ENCODE measurements at regions not wholly inside any gene's neighbourhood (a gene's known extent, or its start where the extent isn't known, plus 50 kb on each side); places are given as distances from the start of the nearest gene placed in this dataset.

GRCh38 chr12:75786070-75786469 is 245.5 kb downstream of the PHLDA1 start:
- no peak for DNase-seq

GRCh38 chr12:75784591-75784990 is 247.0 kb downstream of the PHLDA1 start:
- no peak for DNase-seq

- no peak for DNase-seq
Measured at GRCh38 chr12:75783093-75783877, 248.3 kb downstream of the PHLDA1 start.

DNA sequence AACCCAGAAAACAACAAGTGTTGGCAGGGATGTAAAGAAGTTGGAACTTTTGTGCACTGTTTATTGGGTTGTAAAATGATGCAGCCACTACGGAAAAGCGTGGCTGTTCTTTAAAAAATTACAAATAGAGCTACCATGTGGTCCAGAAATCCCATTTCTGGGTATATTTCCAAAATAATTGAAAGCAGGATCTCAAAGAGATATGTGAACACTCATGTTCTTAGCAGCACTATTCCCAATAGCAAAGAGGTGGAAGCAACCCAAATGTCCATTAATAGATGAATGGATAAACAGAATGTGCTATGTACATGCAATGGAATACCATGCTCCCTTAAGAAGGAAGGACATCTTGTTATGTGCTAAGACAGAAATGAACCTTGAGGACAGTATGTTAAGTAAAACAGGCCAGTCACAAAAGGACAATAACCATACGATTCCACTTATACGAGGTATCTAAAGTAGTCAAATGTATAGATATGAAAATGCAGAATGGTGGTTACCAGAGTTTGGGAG is 249.5 kb downstream of the PHLDA1 start:
- no peak for DNase-seq

DNA sequence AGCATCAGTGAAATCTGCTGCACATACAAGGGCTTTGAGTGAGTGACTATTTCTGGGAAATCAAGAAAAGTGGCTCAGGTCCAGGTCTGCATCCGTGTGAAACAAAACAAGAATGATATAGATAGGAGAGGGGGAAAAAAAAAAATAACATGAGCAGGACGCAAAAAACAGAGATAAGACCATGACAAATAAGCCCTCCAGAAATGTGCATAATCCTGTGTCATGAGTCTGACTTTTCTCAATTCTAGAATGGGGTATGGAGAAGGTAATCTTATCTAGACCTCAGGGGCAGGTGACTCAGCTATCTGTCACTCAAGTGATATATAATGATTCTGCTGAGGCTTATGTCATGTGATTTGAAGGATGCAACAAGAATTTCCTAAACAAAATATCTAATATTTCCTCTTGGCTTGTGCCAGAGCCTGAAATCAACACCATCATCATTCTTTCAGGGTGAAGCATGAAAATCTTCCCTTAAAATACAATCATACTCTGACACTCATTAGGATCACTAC is 250.0 kb downstream of the PHLDA1 start:
- peak; percentile 88 for DNase-seq

DNA sequence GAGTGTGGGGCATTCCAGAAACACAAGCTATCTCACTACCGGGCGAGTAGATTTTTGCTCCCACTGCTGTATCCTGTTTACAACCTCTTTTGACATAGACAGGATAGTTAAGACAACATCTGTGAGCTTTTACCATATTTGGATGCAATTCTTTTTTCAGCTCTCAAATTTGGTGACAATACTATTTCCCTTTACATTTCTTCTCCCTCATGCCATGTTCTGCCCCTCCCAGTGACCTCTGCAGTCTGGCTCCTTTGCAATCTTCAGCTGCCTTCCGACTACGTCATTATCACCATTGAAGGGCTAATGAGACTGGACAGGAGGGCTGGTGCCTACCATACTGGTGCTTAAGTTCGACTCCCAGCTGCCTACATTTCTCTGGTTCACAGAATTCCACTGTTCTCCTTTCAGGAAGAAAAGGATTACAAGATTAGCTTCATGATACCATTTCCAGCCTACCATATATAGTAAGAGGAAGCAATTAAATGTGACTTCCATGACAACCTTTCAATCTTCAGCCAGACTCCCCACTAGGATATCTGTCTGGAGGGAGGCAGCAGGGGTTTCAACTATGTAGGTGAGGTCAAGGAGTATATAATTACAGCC is 251.6 kb downstream of the PHLDA1 start:
- DNase-seq: no peak

GRCh38 chr12:75774261-75775052 is 257.1 kb downstream of the PHLDA1 start:
- no peak for DNase-seq

DNA sequence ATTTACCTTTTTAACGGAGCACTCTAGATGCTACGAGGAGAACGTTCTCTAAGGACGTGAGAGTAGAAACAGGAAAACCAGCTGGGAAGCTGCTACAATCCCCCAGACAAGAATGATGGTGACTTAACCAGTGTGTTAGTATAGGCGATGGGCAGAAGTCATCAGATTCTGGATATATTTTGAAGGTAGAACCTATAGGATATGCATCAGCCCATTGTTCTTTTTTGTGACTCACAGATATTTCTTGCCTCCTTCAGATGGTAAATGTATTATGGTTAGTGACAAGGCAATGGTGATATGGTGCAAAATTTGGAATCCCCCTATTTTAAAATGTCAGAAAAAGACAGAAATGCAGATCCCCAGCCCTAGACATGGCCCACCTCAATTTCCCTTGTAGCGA is 258.2 kb downstream of the PHLDA1 start:
- no peak for DNase-seq

DNA sequence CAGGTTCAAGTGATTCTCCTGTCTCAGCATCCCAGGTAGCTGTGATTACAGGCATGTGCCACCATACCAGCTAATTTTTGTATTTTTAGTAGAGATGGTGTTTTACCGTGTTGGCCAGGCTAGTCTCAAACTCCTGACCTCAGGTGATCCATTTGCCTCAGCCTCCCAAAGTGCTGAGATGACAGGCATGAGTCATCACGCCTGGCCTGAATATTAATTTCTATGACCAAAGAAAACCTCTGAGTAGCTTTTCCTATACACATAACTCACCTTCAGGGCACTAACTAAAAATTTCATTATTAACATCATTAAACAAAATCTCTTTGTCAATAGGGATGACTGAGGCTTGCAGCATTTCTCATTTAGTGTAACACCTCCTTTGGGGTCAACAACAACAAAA is 259.6 kb upstream of the KRR1 start:
- DNase-seq: no peak

DNA sequence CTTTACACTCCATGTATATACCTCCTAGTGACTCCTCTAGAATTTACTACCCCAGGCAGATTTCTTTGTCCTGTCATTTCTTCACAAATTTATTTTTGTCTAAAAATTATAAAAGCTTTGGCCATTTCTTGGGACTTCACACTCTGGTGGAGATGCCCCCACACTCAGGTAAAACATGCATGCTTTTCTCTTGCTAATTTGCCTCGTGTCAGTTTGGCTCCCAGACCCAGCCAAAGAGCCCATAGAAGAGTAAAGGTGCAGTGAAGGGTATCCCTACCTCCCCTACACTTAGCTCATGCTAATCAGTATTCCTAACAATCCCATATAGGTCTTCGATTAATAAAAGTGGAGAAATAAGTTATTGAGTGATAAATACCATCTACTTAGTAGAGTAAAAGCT is 256.5 kb upstream of the KRR1 start:
- no peak for DNase-seq

GRCh38 chr12:75766263-75767160 is 255.1 kb upstream of the KRR1 start:
- peak; percentile 80 for DNase-seq

DNA sequence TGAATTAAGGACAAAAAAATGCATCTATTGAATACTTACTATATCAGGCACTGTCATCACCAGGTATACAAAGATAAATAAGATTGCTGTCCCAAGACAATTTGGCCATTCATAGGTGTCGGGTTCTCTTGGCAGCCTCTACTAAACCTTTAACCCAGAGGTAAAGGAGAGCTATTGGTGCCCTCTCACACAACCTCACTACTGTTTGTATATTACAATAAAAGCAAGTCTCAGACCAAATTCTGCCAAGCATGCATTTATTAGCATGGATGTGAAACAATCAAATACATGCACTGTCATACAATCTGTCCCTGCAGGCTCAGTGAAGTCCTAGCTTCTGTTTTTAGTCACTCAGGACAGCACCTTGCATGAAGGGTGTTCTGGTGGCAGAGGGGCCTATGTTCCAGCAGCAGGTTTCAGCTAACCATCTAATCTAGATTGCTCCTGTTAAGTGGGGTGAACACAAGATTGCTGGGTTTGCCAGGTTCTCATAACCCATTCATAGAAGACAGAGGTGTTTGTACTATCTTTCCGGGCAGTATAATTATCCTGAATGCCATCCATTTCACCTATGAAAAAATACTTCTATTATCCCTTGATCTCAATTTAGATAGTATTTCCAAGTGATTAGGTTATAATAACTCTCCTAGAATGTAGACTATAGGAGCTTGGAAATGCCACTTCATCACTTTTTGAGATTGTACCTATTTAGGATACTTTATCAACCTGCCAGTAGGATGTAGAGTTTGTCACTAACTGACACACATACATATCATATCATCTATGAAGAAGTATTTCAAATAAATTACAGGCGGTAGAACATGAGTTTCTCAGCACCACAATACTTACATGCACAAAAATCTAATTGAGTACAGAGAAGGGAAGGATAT is 254.0 kb upstream of the KRR1 start:
- no peak for DNase-seq

- DNase-seq: no peak
Measured at GRCh38 chr12:75764091-75764841, 252.9 kb upstream of the KRR1 start.

GRCh38 chr12:75760573-75761294 is 249.3 kb upstream of the KRR1 start:
- no peak for DNase-seq

DNA sequence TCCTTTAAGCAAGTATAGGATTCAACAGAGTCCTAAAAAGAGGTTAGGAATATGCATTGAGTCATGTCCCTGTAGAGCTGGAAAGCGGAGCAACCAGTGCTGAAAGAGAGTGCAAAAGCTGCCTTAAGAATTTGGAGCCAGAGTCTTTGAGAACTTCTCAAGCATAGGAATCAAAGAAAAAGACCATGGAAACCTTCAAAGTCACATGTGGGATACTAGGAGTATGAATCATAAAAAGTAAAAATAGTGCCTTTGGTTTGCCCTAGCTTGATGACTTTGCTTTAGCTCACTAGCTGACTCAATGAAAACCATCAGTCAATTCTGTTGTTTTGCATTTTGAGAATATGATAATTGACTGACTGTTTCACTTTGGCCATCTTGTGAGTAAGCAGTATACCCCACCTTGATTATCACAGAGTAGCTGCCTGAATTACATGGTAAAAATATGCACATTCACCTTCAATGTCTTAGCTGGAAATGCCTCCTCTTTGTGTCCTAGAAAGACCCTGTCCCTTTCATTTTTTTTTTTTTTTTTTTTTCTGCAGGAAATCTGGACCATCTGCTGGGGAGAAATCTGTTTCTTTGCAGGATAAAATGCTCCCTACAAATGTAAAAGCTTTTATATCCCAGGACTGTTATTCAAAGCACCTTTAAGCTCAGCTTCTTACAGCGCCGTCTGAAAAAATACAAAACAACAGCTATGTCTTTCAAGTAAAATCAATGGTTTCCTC is 248.6 kb upstream of the KRR1 start:
- DNase-seq: peak; percentile 96

DNA sequence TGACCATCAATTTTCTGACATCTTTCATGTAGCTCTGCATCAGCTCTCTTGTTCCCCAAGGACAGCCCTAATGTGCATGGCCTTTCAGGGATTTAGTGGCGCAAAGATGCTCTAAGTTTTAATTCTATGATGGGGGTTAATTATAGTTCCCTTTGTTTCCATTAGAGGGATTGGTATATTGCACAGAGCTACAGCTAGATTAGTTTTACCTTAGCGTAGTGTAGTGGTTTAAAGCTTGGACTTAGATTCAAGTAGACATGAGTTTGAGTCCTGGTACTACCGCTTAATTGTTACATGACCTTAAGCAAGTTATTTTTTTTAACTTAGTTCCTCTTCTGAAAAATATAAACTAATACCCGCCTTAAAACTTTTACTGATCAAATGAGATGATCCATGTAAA is 247.8 kb upstream of the KRR1 start:
- no peak for DNase-seq

GRCh38 chr12:75756771-75757170 is 245.4 kb upstream of the KRR1 start:
- no peak for DNase-seq

DNA sequence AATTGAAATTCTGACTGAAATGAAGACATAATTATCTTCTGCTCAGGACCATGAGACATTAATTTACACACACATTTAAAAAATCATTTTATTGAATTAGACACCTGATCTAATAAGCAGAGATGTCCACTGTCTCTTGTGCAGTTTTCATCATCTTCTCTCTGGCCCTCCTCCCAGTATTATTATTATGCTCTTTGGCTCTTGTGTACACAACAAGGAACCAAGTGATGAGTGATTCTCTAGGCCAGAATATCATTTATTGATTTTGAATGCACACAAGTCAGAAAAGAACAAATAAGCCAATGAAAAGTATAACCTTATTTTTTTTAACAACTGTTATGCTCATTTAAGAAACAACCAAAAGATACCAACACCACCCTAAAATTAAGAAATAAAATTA is 244.7 kb upstream of the KRR1 start:
- DNase-seq: no peak

- peak; percentile 36 for DNase-seq
Measured at GRCh38 chr12:75754698-75755097, 243.3 kb upstream of the KRR1 start.
